Neuron (in vitro differentiated cells): ENCODE measurements at regions not wholly inside any gene's neighbourhood (a gene's known extent, or its start where the extent isn't known, plus 50 kb on each side); places are given as distances from the start of the nearest gene placed in this dataset.

ENCODE experiments used
- H2AFZ ChIP-seq: one replicate; pipeline ENCODE4 v1.6.1; 2013; ENCODE audit warnings: low read depth, mild to moderate bottlenecking, inconsistent platforms, low read length, moderate library complexity
- H3K27me3 ChIP-seq: one replicate; pipeline ENCODE4 v1.6.1; 2013; ENCODE audit warnings: low read length; ENCODE audit not compliant: insufficient read depth
- H3K36me3 ChIP-seq: one replicate; pipeline ENCODE4 v1.6.1; 2013; ENCODE audit warnings: low read length; ENCODE audit not compliant: insufficient read depth
- H3K4me1 ChIP-seq: one replicate; pipeline ENCODE4 v1.6.1; 2013; ENCODE audit warnings: low read length; ENCODE audit not compliant: insufficient read depth
- H3K4me3 ChIP-seq: 2 replicates; pipeline ENCODE4 v1.5.1; 2013; ENCODE audit warnings: mild to moderate bottlenecking, low read length, moderate library complexity
- H3K9me3 ChIP-seq: one replicate; pipeline ENCODE4 v1.6.1; 2013; ENCODE audit warnings: low read length

GRCh38 chr9:97747201-97747965 is 50.2 kb upstream of the XPA start:
- Histone ChIP-seq H3K4me1 (peaks cover 14% of the 10 kb centered on the region), H3K4me3 (no peak overlapping the region), H3K36me3 (no peaks in the 10 kb centered on the region), H3K9me3 (peaks cover 2% of the 10 kb centered on the region), H2AFZ (no peak overlapping the region), H3K27me3 (peaks cover 8% of the 10 kb centered on the region)

- peaks cover 1% of the 10 kb centered on the region for H3K9me3 ChIP-seq
- H3K4me1 ChIP-seq = peaks cover 14% of the 10 kb centered on the region
- no peak overlapping the region for H3K4me3 ChIP-seq
- H3K36me3 ChIP-seq = no peaks in the 10 kb centered on the region
- peaks cover 2% of the 10 kb centered on the region for H3K27me3 ChIP-seq
- H2AFZ ChIP-seq = no peak overlapping the region
Measured at GRCh38 chr9:97748525-97748924, 51.4 kb upstream of the XPA start.

- peaks cover 14% of the 10 kb centered on the region for H3K4me1 ChIP-seq
- H3K4me3 ChIP-seq = no peak overlapping the region
- H3K9me3 ChIP-seq = peaks cover 4% of the 10 kb centered on the region
- H3K36me3 ChIP-seq = no peaks in the 10 kb centered on the region
- no peaks in the 10 kb centered on the region for H3K27me3 ChIP-seq
- no peak overlapping the region for H2AFZ ChIP-seq
Measured at GRCh38 chr9:97749928-97750327, 52.8 kb upstream of the XPA start.

GRCh38 chr9:97751531-97751930 is 54.4 kb upstream of the XPA start:
- H2AFZ ChIP-seq = no peak overlapping the region
- peaks cover 4% of the 10 kb centered on the region for H3K9me3 ChIP-seq
- no peak overlapping the region for H3K4me3 ChIP-seq
- no peaks in the 10 kb centered on the region for H3K27me3 ChIP-seq
- no peaks in the 10 kb centered on the region for H3K36me3 ChIP-seq
- peaks cover 14% of the 10 kb centered on the region for H3K4me1 ChIP-seq

- no peaks in the 10 kb centered on the region for H3K27me3 ChIP-seq
- no peaks in the 10 kb centered on the region for H3K36me3 ChIP-seq
- no peak overlapping the region for H3K4me3 ChIP-seq
- H3K4me1 ChIP-seq = peaks cover 7% of the 10 kb centered on the region
- H2AFZ ChIP-seq = no peak overlapping the region
- H3K9me3 ChIP-seq = peaks cover 4% of the 10 kb centered on the region
Measured at GRCh38 chr9:97752274-97752673, 55.1 kb upstream of the XPA start.

GRCh38 chr9:97753364-97753763 is 56.2 kb upstream of the XPA start:
- Histone ChIP-seq H2AFZ (no peak overlapping the region), H3K36me3 (no peaks in the 10 kb centered on the region), H3K4me1 (no peaks in the 10 kb centered on the region), H3K4me3 (no peak overlapping the region), H3K9me3 (peaks cover 4% of the 10 kb centered on the region), H3K27me3 (no peaks in the 10 kb centered on the region)

- Histone ChIP-seq H3K36me3 (no peaks in the 10 kb centered on the region), H3K4me3 (no peak overlapping the region), H3K9me3 (peaks cover 4% of the 10 kb centered on the region), H3K27me3 (no peaks in the 10 kb centered on the region), H3K4me1 (no peaks in the 10 kb centered on the region), H2AFZ (no peak overlapping the region)
Measured at GRCh38 chr9:97753975-97754374, 56.8 kb upstream of the XPA start.

GRCh38 chr9:97755618-97756267 is 58.6 kb upstream of the XPA start:
- Histone ChIP-seq H3K27me3 (no peaks in the 10 kb centered on the region), H3K9me3 (peaks cover 4% of the 10 kb centered on the region), H3K4me1 (no peaks in the 10 kb centered on the region), H3K36me3 (no peaks in the 10 kb centered on the region), H2AFZ (no peak overlapping the region), H3K4me3 (no peak overlapping the region)

GRCh38 chr9:97756991-97757390 is 59.9 kb upstream of the XPA start:
- Histone ChIP-seq H3K9me3 (peaks cover 4% of the 10 kb centered on the region), H3K36me3 (no peaks in the 10 kb centered on the region), H2AFZ (no peak overlapping the region), H3K4me1 (no peaks in the 10 kb centered on the region), H3K27me3 (peaks cover 3% of the 10 kb centered on the region), H3K4me3 (no peak overlapping the region)

GRCh38 chr9:97758334-97758916 is 61.3 kb upstream of the XPA start:
- Histone ChIP-seq H3K4me3 (no peak overlapping the region), H3K4me1 (no peaks in the 10 kb centered on the region), H2AFZ (no peak overlapping the region), H3K9me3 (peaks cover 4% of the 10 kb centered on the region), H3K27me3 (peaks cover 9% of the 10 kb centered on the region), H3K36me3 (no peaks in the 10 kb centered on the region)

- H3K4me3 ChIP-seq = no peak overlapping the region
- H3K36me3 ChIP-seq = no peaks in the 10 kb centered on the region
- no peak overlapping the region for H2AFZ ChIP-seq
- no peaks in the 10 kb centered on the region for H3K9me3 ChIP-seq
- no peaks in the 10 kb centered on the region for H3K4me1 ChIP-seq
- peaks cover 9% of the 10 kb centered on the region for H3K27me3 ChIP-seq
Measured at GRCh38 chr9:97759581-97760288, 62.6 kb upstream of the XPA start.

- H3K4me3 ChIP-seq = no peak overlapping the region
- H2AFZ ChIP-seq = no peak overlapping the region
Measured at GRCh38 chr9:97761056-97761598, 64.0 kb upstream of the XPA start.

GRCh38 chr9:97761879-97762278 is 64.7 kb upstream of the XPA start:
- Histone ChIP-seq H3K36me3 (no peaks in the 10 kb centered on the region), H2AFZ (no peak overlapping the region), H3K9me3 (no peaks in the 10 kb centered on the region), H3K4me3 (no peak overlapping the region), H3K27me3 (peaks cover 14% of the 10 kb centered on the region), H3K4me1 (no peaks in the 10 kb centered on the region)

More at GRCh38 chr9:97761056-97761598, 64.0 kb upstream of the XPA start:
- Histone ChIP-seq H3K36me3 (no peaks in the 10 kb centered on the region), H3K27me3 (peaks cover 14% of the 10 kb centered on the region), H3K4me1 (no peaks in the 10 kb centered on the region), H3K9me3 (no peaks in the 10 kb centered on the region)
